WERI-Rb-1 (cell line): ENCODE measurements at regions not wholly inside any gene's neighbourhood (a gene's known extent, or its start where the extent isn't known, plus 50 kb on each side); places are given as distances from the start of the nearest gene placed in this dataset.

Source experiments
- DNase-seq: peaks from one replicate; pipeline ENCODE4 v3.0.0-alpha.2; 2020
- H3K27ac ChIP-seq: fragments of 250-450 bp; sonication (Bioruptor Pico); 2 replicates; pipeline ENCODE4 v1.5.1; 2020; ENCODE audit warnings: mild to moderate bottlenecking, moderate library complexity
- H3K27me3 ChIP-seq: fragments of 250-450 bp; sonication (Bioruptor Pico); 2 replicates; pipeline ENCODE4 v1.5.1; 2021; ENCODE audit warnings: mild to moderate bottlenecking, low read depth, moderate library complexity; ENCODE audit not compliant: insufficient read depth, severe bottlenecking
- H3K36me3 ChIP-seq: fragments of 250-450 bp; sonication (Bioruptor Pico); 2 replicates; pipeline ENCODE4 v1.5.1; 2020; ENCODE audit warnings: mild to moderate bottlenecking, moderate library complexity
- H3K4me3 ChIP-seq: 2 replicates; pipeline ENCODE4 v1.5.1; 2011; ENCODE audit warnings: low read depth, mild to moderate bottlenecking, control low read depth, low read length
- H3K9me3 ChIP-seq: fragments of 250-450 bp; sonication (Bioruptor Pico); 2 replicates; pipeline ENCODE4 v1.5.1; 2021; ENCODE audit warnings: mild to moderate bottlenecking, moderate library complexity; ENCODE audit not compliant: severe bottlenecking
- TF ChIP-seq, protein P1 (sequence below): IDR thresholded peaks from 2 replicates; pipeline ENCODE4 v1.5.1; 2011; ENCODE audit warnings: low read depth, mild to moderate bottlenecking, control low read depth, inconsistent platforms, low read length

GRCh38 chr5:57710126-57710525, 227.5 kb upstream of the ACTBL2 start:
- no peak for DNase-seq
- TF ChIP-seq, protein P1, sequence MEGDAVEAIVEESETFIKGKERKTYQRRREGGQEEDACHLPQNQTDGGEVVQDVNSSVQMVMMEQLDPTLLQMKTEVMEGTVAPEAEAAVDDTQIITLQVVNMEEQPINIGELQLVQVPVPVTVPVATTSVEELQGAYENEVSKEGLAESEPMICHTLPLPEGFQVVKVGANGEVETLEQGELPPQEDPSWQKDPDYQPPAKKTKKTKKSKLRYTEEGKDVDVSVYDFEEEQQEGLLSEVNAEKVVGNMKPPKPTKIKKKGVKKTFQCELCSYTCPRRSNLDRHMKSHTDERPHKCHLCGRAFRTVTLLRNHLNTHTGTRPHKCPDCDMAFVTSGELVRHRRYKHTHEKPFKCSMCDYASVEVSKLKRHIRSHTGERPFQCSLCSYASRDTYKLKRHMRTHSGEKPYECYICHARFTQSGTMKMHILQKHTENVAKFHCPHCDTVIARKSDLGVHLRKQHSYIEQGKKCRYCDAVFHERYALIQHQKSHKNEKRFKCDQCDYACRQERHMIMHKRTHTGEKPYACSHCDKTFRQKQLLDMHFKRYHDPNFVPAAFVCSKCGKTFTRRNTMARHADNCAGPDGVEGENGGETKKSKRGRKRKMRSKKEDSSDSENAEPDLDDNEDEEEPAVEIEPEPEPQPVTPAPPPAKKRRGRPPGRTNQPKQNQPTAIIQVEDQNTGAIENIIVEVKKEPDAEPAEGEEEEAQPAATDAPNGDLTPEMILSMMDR: no peak
- H3K4me3 ChIP-seq: no peak overlapping the region
- no peaks in the 10 kb centered on the region for H3K36me3 ChIP-seq
- H3K9me3 ChIP-seq: peaks cover 2% of the 10 kb centered on the region
- H3K27me3 ChIP-seq: no peaks in the 10 kb centered on the region
- H3K27ac ChIP-seq: no peak overlapping the region

GRCh38 chr5:57705769-57706168, 223.2 kb upstream of the ACTBL2 start:
- TF ChIP-seq, protein P1: no peak
- Histone ChIP-seq H3K36me3 (no peaks in the 10 kb centered on the region), H3K27ac (no peak overlapping the region), H3K27me3 (no peaks in the 10 kb centered on the region), H3K4me3 (no peak overlapping the region), H3K9me3 (peaks cover 2% of the 10 kb centered on the region)
- DNase-seq: no peak

DNA sequence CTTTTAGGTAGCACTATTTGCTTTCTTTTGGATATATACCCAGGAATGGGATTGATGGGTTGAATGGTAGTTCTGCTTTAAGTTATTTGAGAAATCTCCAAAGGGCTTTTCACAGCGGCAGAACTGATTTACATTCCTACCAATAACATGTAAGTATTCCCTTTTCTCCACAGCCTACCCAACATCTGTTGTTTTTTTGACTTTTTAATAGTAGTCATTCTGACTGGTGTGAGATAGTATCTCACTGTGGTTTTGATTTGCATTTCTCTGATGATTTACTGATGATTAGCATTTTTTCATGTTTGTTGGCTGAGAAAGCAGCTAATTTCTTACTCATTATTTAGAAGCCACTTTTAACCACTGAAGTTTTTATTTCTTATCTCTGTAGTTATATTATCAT, 221.1 kb upstream of the ACTBL2 start:
- no peaks in the 10 kb centered on the region for H3K9me3 ChIP-seq
- no peak overlapping the region for H3K27ac ChIP-seq
- H3K27me3 ChIP-seq: no peaks in the 10 kb centered on the region
- no peaks in the 10 kb centered on the region for H3K36me3 ChIP-seq
- no peak overlapping the region for H3K4me3 ChIP-seq
- TF ChIP-seq, protein P1: no peak
- no peak for DNase-seq

- H3K27ac ChIP-seq: no peak overlapping the region
- TF ChIP-seq, protein P1: no peak
- no peaks in the 10 kb centered on the region for H3K9me3 ChIP-seq
- DNase-seq: no peak
- H3K27me3 ChIP-seq: no peaks in the 10 kb centered on the region
- no peak overlapping the region for H3K4me3 ChIP-seq
- no peaks in the 10 kb centered on the region for H3K36me3 ChIP-seq
Measured at GRCh38 chr5:57700484-57700883, 217.9 kb upstream of the ACTBL2 start.

- H3K4me3 ChIP-seq: no peak overlapping the region
- DNase-seq: no peak
- TF ChIP-seq, protein P1: no peak
- H3K27me3 ChIP-seq: no peaks in the 10 kb centered on the region
- H3K36me3 ChIP-seq: no peaks in the 10 kb centered on the region
- no peak overlapping the region for H3K27ac ChIP-seq
- H3K9me3 ChIP-seq: no peaks in the 10 kb centered on the region
Measured at GRCh38 chr5:57700072-57700471, 217.5 kb upstream of the ACTBL2 start.

GRCh38 chr5:57698802-57699201, 216.2 kb upstream of the ACTBL2 start:
- H3K36me3 ChIP-seq: no peaks in the 10 kb centered on the region
- no peaks in the 10 kb centered on the region for H3K9me3 ChIP-seq
- TF ChIP-seq, protein P1: no peak
- no peak overlapping the region for H3K4me3 ChIP-seq
- no peak for DNase-seq
- H3K27ac ChIP-seq: no peak overlapping the region
- H3K27me3 ChIP-seq: no peaks in the 10 kb centered on the region
